ENCODE measurements at regions not wholly inside any gene's neighbourhood (a gene's known extent, or its start where the extent isn't known, plus 50 kb on each side); places are given as distances from the start of the nearest gene placed in this dataset.

DNA sequence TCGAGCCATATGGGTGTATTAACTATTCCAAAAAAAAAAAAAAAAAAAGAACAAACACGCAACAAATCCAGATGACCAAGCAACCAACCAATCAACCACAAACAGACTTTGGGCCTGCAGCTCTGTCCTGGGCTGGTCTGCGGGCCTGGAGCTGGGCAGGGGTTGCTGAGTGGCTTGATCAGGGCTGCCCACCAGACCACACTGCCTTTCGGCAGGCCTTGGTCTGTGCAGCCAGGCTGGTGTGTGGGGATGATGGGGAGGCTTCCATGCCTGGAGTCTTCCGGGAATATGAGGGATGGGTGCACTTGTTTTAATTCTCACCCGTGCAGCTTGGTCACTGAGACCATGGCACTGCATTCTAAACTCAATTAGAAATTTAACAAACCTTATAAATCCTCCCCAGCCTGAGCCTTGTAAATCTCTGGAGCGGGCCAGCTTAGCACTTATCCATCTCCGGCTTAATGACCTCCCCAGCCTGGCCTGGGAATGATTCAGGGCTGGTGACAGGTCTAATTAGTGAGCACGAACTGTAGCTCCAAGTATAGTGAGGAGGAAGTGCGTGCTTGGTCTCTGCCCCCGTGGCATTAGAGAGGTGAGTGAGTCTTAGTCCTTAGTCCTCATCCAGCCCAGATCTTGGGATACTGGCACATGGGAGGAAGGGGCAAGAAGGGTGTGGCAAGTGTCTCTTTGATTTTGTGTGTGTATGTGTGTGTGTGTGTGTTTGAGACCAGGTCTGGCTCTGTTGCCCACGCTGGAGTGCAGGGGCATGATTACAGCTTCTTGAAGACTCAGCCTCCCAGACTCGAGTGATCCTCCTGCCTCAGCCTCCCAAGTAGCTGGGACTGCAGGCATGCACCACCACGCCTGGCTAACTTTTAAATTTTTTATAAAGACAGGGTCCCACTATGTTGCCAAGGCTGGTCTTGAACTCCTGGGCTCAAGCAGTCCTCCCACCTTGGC, 74.6 kb upstream of the CSF3R start:
- H3K36me3 ChIP-seq (ENCODE audit: low read depth, missing control alignments), result no peaks in the 10 kb centered on the region
- H3K4me3 ChIP-seq, result no peak overlapping the region
- no peaks in the 10 kb centered on the region for H3K9me3 ChIP-seq
- WGBS, 2 donors, result 66 to 67% methylated on average over 14 of the region's 14 CpGs
- no peaks in the 10 kb centered on the region for H3K4me1 ChIP-seq
- TF ChIP-seq POLR2A (IDR thresholded peaks at IDR 0.05), result no peak
- no peak for TF ChIP-seq CTCF (IDR thresholded peaks at IDR 0.05)
- peak; percentile 4 for DNase-seq
- intact Hi-C loops (cut with DNase I; ENCODE audit: low total_unique reads), result no loop called here
- H3K27me3 ChIP-seq, result no peaks in the 10 kb centered on the region
- no peak overlapping the region for H3K27ac ChIP-seq

DNA sequence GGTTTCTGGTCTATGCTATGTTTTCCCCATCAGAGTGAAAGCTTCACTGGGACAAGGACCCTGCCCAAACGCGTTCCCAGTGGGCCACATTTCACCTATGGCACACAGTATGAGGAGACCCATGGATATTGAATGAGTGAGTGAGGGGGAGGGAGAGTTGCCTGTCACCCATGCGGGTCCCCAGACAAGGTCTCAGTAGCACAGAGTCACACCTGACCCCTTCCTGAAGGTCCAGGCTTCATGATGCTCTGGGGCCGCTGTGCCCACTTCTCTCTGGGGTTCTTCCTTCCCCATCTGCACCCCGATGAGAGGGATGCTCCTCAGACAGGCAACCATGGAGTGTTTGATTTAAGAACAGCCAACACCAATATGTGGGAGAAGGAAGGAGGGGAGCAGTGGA, 72.3 kb upstream of the CSF3R start:
- H3K9me3 ChIP-seq, result no peaks in the 10 kb centered on the region
- no peak overlapping the region for H3K27ac ChIP-seq
- H3K27me3 ChIP-seq, result no peaks in the 10 kb centered on the region
- H3K36me3 ChIP-seq (ENCODE audit: low read depth, missing control alignments), result no peaks in the 10 kb centered on the region
- intact Hi-C loops (cut with DNase I; ENCODE audit: low total_unique reads), result no loop called here
- WGBS, 2 donors, result 75 to 88% methylated on average over 5 of the region's 5 CpGs
- no peak overlapping the region for H3K4me3 ChIP-seq
- TF ChIP-seq CTCF (IDR thresholded peaks at IDR 0.05) (no peak), POLR2A (IDR thresholded peaks at IDR 0.05) (no peak)
- H3K4me1 ChIP-seq, result no peaks in the 10 kb centered on the region
- no peak for DNase-seq

DNA sequence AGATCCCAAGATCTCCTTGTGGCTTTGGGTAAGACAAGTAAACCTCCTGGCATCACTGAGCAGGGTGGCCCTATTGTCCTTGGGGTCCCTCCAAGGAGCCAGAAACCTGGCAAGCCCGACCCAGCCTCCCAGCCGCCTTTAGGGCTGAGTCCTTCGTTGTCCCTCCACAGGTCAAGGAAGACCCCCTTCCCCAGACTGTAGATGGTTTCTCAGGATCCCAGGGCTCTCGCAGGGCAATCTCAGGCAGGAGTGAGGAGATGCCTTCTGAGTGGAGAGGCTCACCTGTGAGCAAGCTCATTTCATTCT, 71.6 kb upstream of the CSF3R start:
- 65 to 68% methylated on average over 4 of the region's 4 CpGs for WGBS, 2 donors
- no peak for DNase-seq
- no peak overlapping the region for H3K27ac ChIP-seq
- H3K4me1 ChIP-seq, result no peaks in the 10 kb centered on the region
- no peaks in the 10 kb centered on the region for H3K36me3 ChIP-seq (ENCODE audit: low read depth, missing control alignments)
- intact Hi-C loops (cut with DNase I; ENCODE audit: low total_unique reads), result no loop called here
- no peaks in the 10 kb centered on the region for H3K9me3 ChIP-seq
- no peaks in the 10 kb centered on the region for H3K27me3 ChIP-seq
- H3K4me3 ChIP-seq, result no peak overlapping the region
- TF ChIP-seq POLR2A (IDR thresholded peaks at IDR 0.05) (no peak), CTCF (IDR thresholded peaks at IDR 0.05) (no peak)

GRCh38 chr1:36553591-36554322, 71.0 kb upstream of the CSF3R start:
- Histone ChIP-seq H3K36me3 (ENCODE audit: low read depth, missing control alignments) (no peaks in the 10 kb centered on the region), H3K9me3 (no peaks in the 10 kb centered on the region), H3K27me3 (no peaks in the 10 kb centered on the region), H3K4me1 (no peaks in the 10 kb centered on the region), H3K27ac (no peak overlapping the region), H3K4me3 (no peak overlapping the region)
- DNase-seq, result peak; percentile 87
- WGBS, 2 donors, result 15 to 21% methylated on average over 10 to 20 of the region's 20 CpGs
- no peak for TF ChIP-seq POLR2A (IDR thresholded peaks at IDR 0.05)
- TF ChIP-seq CTCF (IDR thresholded peaks at IDR 0.05), result peak; percentile 51 to 74 (median 58)
- intact Hi-C loops (cut with DNase I; ENCODE audit: low total_unique reads), result no loop called here

Measured in testis (tissue), 2 donors.